MM.1S (cell line): ENCODE measurements at regions not wholly inside any gene's neighbourhood (a gene's known extent, or its start where the extent isn't known, plus 50 kb on each side); places are given as distances from the start of the nearest gene placed in this dataset.

ENCODE experiments used
- DNase-seq: peaks from one replicate; pipeline ENCODE4 v3.0.0-alpha.2; 2015
- H2AFZ ChIP-seq: fragments of 300-600 bp; sonication (generic); 2 replicates; pipeline ENCODE4 v1.6.0; 2016; ENCODE audit warnings: antibody characterized with exemption, low read length
- H3F3A ChIP-seq: fragments of 300-600 bp; sonication (generic); 2 replicates; pipeline ENCODE4 v1.6.1; 2016; ENCODE audit warnings: mild to moderate bottlenecking, antibody characterized with exemption, low read length, moderate library complexity, mixed read lengths; ENCODE audit not compliant: insufficient read depth
- H3K27ac ChIP-seq: fragments of 300-600 bp; sonication (generic); 2 replicates; pipeline ENCODE4 v1.5.1; 2016; ENCODE audit warnings: mild to moderate bottlenecking, low read length
- H3K27me3 ChIP-seq: fragments of 300-600 bp; sonication (generic); replicated peaks from 2 replicates; pipeline ENCODE4 v1.6.0; 2016; ENCODE audit warnings: low read length; ENCODE audit not compliant: insufficient read depth
- H3K36me3 ChIP-seq: fragments of 300-600 bp; sonication (generic); replicated peaks from 2 replicates; pipeline ENCODE4 v1.6.1; 2016; ENCODE audit warnings: mild to moderate bottlenecking, low read length, mixed read lengths; ENCODE audit not compliant: insufficient read depth
- H3K4me1 ChIP-seq: fragments of 300-600 bp; sonication (generic); 2 replicates; pipeline ENCODE4 v1.6.1; 2016; ENCODE audit warnings: low read length, mixed read lengths
- H3K4me2 ChIP-seq: fragments of 300-600 bp; sonication (generic); 2 replicates; pipeline ENCODE4 v1.6.0; 2016; ENCODE audit warnings: low read depth, low read length
- H3K4me3 ChIP-seq: fragments of 300-600 bp; sonication (generic); 2 replicates; pipeline ENCODE4 v1.5.1; 2016; ENCODE audit warnings: low read length, mixed read lengths
- H3K79me2 ChIP-seq: fragments of 300-600 bp; sonication (generic); 2 replicates; pipeline ENCODE4 v1.6.1; 2016; ENCODE audit warnings: mixed run types, low read length, mixed read lengths
- H3K9ac ChIP-seq: fragments of 300-600 bp; sonication (generic); 2 replicates; pipeline ENCODE4 v1.6.1; 2016; ENCODE audit warnings: low read length, mixed read lengths
- H3K9me2 ChIP-seq: fragments of 300-600 bp; sonication (generic); replicated peaks from 2 replicates; pipeline ENCODE4 v1.6.1; 2016; ENCODE audit warnings: mild to moderate bottlenecking, low read length, mixed read lengths; ENCODE audit not compliant: insufficient read depth
- H3K9me3 ChIP-seq: fragments of 300-600 bp; sonication (generic); replicated peaks from 2 replicates; pipeline ENCODE4 v1.6.1; 2016; ENCODE audit warnings: mild to moderate bottlenecking, low read length, mixed read lengths; ENCODE audit not compliant: insufficient read depth
- H4K20me1 ChIP-seq: fragments of 300-600 bp; sonication (generic); 2 replicates; pipeline ENCODE4 v1.6.1; 2016; ENCODE audit warnings: mild to moderate bottlenecking, low read length, moderate library complexity, mixed read lengths; ENCODE audit not compliant: insufficient read depth
- EZH2 ChIP-seq: fragments of 300-600 bp; sonication (generic); optimal IDR thresholded peaks from 2 replicates; pipeline ENCODE3; 2017; ENCODE audit warnings: low read depth, mild to moderate bottlenecking, antibody characterized with exemption, low read length, mixed read lengths
- EZH2phosphoT487 ChIP-seq: fragments of 300-600 bp; sonication (generic); IDR thresholded peaks from 2 replicates; pipeline ENCODE4 v1.6.1; 2018; ENCODE audit warnings: antibody characterized with exemption, low read length
- TF ChIP-seq, protein P1 (sequence below): fragments of 300-600 bp; sonication (generic); IDR thresholded peaks from 2 replicates; pipeline ENCODE4 v1.5.1; 2016; ENCODE audit warnings: antibody characterized with exemption, low read length, mixed read lengths

- TF ChIP-seq EZH2phosphoT487 (no peak), EZH2 (no peak)
- TF ChIP-seq, protein P1, sequence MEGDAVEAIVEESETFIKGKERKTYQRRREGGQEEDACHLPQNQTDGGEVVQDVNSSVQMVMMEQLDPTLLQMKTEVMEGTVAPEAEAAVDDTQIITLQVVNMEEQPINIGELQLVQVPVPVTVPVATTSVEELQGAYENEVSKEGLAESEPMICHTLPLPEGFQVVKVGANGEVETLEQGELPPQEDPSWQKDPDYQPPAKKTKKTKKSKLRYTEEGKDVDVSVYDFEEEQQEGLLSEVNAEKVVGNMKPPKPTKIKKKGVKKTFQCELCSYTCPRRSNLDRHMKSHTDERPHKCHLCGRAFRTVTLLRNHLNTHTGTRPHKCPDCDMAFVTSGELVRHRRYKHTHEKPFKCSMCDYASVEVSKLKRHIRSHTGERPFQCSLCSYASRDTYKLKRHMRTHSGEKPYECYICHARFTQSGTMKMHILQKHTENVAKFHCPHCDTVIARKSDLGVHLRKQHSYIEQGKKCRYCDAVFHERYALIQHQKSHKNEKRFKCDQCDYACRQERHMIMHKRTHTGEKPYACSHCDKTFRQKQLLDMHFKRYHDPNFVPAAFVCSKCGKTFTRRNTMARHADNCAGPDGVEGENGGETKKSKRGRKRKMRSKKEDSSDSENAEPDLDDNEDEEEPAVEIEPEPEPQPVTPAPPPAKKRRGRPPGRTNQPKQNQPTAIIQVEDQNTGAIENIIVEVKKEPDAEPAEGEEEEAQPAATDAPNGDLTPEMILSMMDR, result no peak
- no peaks in the 10 kb centered on the region for H3F3A ChIP-seq
These were observed 326.9 kb upstream of the DNAJC19 start for GRCh38 chr3:181316482-181316881.

DNA sequence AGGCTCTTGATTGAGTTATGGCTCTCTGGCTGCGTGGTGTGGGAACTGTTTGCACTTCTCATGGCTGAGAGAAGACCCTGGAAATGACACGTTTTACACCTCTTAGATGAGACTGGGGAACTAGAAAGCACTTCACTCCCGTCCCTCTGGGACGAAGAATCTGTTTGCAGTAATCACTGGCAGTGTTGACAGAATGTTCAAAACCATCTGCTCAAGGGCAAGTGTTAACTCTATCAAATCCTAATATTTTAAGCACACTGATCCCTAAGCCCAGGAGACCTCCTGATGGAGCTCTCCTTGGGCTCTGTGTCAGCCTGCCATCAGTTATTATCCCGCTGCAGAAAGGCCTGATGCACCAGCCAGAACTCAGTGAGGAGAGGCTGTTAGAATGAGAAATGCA lies 323.8 kb upstream of the DNAJC19 start:
- no peaks in the 10 kb centered on the region for H3K27me3 ChIP-seq
- no peak for DNase-seq

More at GRCh38 chr3:181316482-181316881, 326.9 kb upstream of the DNAJC19 start:
- Histone ChIP-seq H3K4me1 (no peaks in the 10 kb centered on the region), H3K27me3 (no peaks in the 10 kb centered on the region), H3K9me3 (no peaks in the 10 kb centered on the region), H3K27ac (no peak overlapping the region), H4K20me1 (no peaks in the 10 kb centered on the region), H2AFZ (no peak overlapping the region), H3K79me2 (no peaks in the 10 kb centered on the region), H3K9me2 (no peaks in the 10 kb centered on the region), H3K9ac (no peak overlapping the region), H3K4me2 (no peak overlapping the region), H3K36me3 (no peaks in the 10 kb centered on the region), H3K4me3 (no peak overlapping the region)
- peak; percentile 50 for DNase-seq

GRCh38 chr3:181311186-181311585 lies 321.6 kb upstream of the DNAJC19 start:
- no peak overlapping the region for H3K27ac ChIP-seq
- no peak overlapping the region for H3K4me3 ChIP-seq
- no peaks in the 10 kb centered on the region for H3K9me2 ChIP-seq
- H3K4me2 ChIP-seq, result no peak overlapping the region
- no peak overlapping the region for H2AFZ ChIP-seq
- H4K20me1 ChIP-seq, result no peaks in the 10 kb centered on the region
- no peaks in the 10 kb centered on the region for H3K27me3 ChIP-seq
- no peaks in the 10 kb centered on the region for H3K79me2 ChIP-seq
- no peak overlapping the region for H3K9ac ChIP-seq
- no peaks in the 10 kb centered on the region for H3K4me1 ChIP-seq
- DNase-seq, result no peak
- H3K36me3 ChIP-seq, result no peaks in the 10 kb centered on the region
- H3K9me3 ChIP-seq, result no peaks in the 10 kb centered on the region
- TF ChIP-seq EZH2 (no peak), EZH2phosphoT487 (no peak)
- TF ChIP-seq, protein P1, result no peak
- H3F3A ChIP-seq, result no peaks in the 10 kb centered on the region

More for the DNA sequence above, 323.8 kb upstream of the DNAJC19 start:
- H3K79me2 ChIP-seq, result no peaks in the 10 kb centered on the region
- TF ChIP-seq EZH2, result no peak
- TF ChIP-seq, protein P1, result no peak
- TF ChIP-seq EZH2phosphoT487, result no peak
- H3F3A ChIP-seq, result no peaks in the 10 kb centered on the region
- no peak overlapping the region for H3K9ac ChIP-seq
- no peaks in the 10 kb centered on the region for H3K4me1 ChIP-seq
- H3K27ac ChIP-seq, result no peak overlapping the region
- no peak overlapping the region for H3K4me2 ChIP-seq
- H4K20me1 ChIP-seq, result no peaks in the 10 kb centered on the region
- no peak overlapping the region for H3K4me3 ChIP-seq
- no peaks in the 10 kb centered on the region for H3K9me3 ChIP-seq
- no peak overlapping the region for H2AFZ ChIP-seq
- H3K36me3 ChIP-seq, result no peaks in the 10 kb centered on the region
- H3K9me2 ChIP-seq, result no peaks in the 10 kb centered on the region
